Activated CD4-positive, alpha-beta T cell treated with anti-CD3 and anti-CD28 coated beads for 36 hours (primary cell): ENCODE measurements at regions not wholly inside any gene's neighbourhood (a gene's known extent, or its start where the extent isn't known, plus 50 kb on each side); places are given as distances from the start of the nearest gene placed in this dataset.

Experiments
- ATAC-seq: fragments of 200-7000 bp; cut with Tn5 transposase; one replicate; pipeline ENCODE4 v1.10.0; 2021; ENCODE audit warnings: mild to moderate bottlenecking, moderate library complexity
- CTCF ChIA-PET: fragments of 350-600 bp; sonication (Branson Sonifier 250); formaldehyde crosslinking; loops from one replicate; lab custom pipeline; 2021; ENCODE audit warnings: antibody characterized with exemption; lab: Charles Lee
- POLR2A ChIA-PET: fragments of 350-600 bp; sonication (Branson Sonifier 250); formaldehyde crosslinking; loops from one replicate; lab custom pipeline; 2021; ENCODE audit warnings: antibody characterized with exemption, inconsistent platforms; lab: Charles Lee
- DNase-seq: peaks from one replicate; pipeline ENCODE4 v3.0.0-alpha.2; 2020
- H3K27ac Mint-ChIP-seq: one replicate; pipeline ENCODE4 v1.8.0; 2021; ENCODE audit warnings: mixed read lengths
- H3K27me3 Mint-ChIP-seq: one replicate; pipeline ENCODE4 v1.8.0; 2021; ENCODE audit warnings: mixed read lengths
- H3K36me3 Mint-ChIP-seq: one replicate; pipeline ENCODE4 v1.8.0; 2021; ENCODE audit warnings: low read depth, mixed read lengths
- H3K4me1 Mint-ChIP-seq: one replicate; pipeline ENCODE4 v1.8.0; 2021; ENCODE audit warnings: mixed read lengths
- H3K4me3 Mint-ChIP-seq: one replicate; pipeline ENCODE4 v1.8.0; 2021; ENCODE audit warnings: mild to moderate bottlenecking, moderate library complexity, mixed read lengths
- H3K9me3 Mint-ChIP-seq: one replicate; pipeline ENCODE4 v1.8.0; 2021; ENCODE audit warnings: low read depth, mixed read lengths
- intact Hi-C, 2 experiments: fragments of 100-400 bp; cut with DNase I in 1 of 2; cut with micrococcal nuclease in 1 of 2; formaldehyde crosslinking; loops; one replicate each; pipeline versions ENCODE4 v1.14.2 to v1.15.1; 2022 to 2024; cut with DNase I, micrococcal nuclease

- Mint-ChIP-seq H3K27ac (no peak overlapping the region), H3K27me3 (no peaks in the 10 kb centered on the region), H3K4me3 (no peak overlapping the region), H3K4me1 (peaks cover 32% of the 10 kb centered on the region), H3K9me3 (no peaks in the 10 kb centered on the region), H3K36me3 (no peaks in the 10 kb centered on the region)
- POLR2A ChIA-PET: no interaction called here
- intact Hi-C loops: loop anchor here in 1 of 2 experiments (5.0 kb wide), 1 partner anchor 57 kb away; no protein-coding TSS in a partner anchor
- no peak for DNase-seq
- CTCF ChIA-PET: interaction anchor here (0.6 to 1.8 kb wide), 6 partner anchors 8 to 101 kb away, joined by 3 to 5 read pairs (median 4); no protein-coding TSS in a partner anchor
- no peak for ATAC-seq
These were observed 66.1 kb upstream of the ABL1 start for GRCh38 chr9:130768891-130769403.

- POLR2A ChIA-PET: no interaction called here
- ATAC-seq (no peak), DNase-seq (no peak)
- H3K27ac Mint-ChIP-seq: no peak overlapping the region
- H3K4me1 Mint-ChIP-seq: peaks cover 31% of the 10 kb centered on the region
- H3K9me3 Mint-ChIP-seq: no peaks in the 10 kb centered on the region
- CTCF ChIA-PET: interaction anchor here (0.5 to 1.2 kb wide), 5 partner anchors 19 to 101 kb away, joined by 3 to 5 read pairs (median 3); no protein-coding TSS in a partner anchor
- no peaks in the 10 kb centered on the region for H3K36me3 Mint-ChIP-seq
- H3K4me3 Mint-ChIP-seq: no peak overlapping the region
- intact Hi-C loops: loop anchor here (2.0 kb wide), 3 partner anchors 65 to 277 kb away; partner anchors contain the start of gene ABL1 (in 1 of the 2)
- H3K27me3 Mint-ChIP-seq: no peaks in the 10 kb centered on the region
These were observed 65.0 kb upstream of the ABL1 start for GRCh38 chr9:130770093-130770492.

GRCh38 chr9:130770679-130771442 lies 64.2 kb upstream of the ABL1 start:
- peaks cover 23% of the 10 kb centered on the region for H3K4me1 Mint-ChIP-seq
- no peaks in the 10 kb centered on the region for H3K36me3 Mint-ChIP-seq
- H3K9me3 Mint-ChIP-seq: no peaks in the 10 kb centered on the region
- H3K4me3 Mint-ChIP-seq: no peak overlapping the region
- H3K27ac Mint-ChIP-seq: no peak overlapping the region
- ChIA-PET POLR2A (no interaction called here), CTCF (interaction anchor here (0.6 to 2.0 kb wide), 10 partner anchors 14 to 275 kb away, joined by 3 to 38 read pairs (median 3); no protein-coding TSS in a partner anchor)
- DNase-seq (no peak), ATAC-seq (peak; percentile 73)
- no peaks in the 10 kb centered on the region for H3K27me3 Mint-ChIP-seq
- intact Hi-C loops: loop anchor here (1.0 to 2.0 kb wide), 6 partner anchors 64 to 276 kb away; partner anchors contain the start of gene ABL1 (in 1 of the 2)

- ChIA-PET CTCF (interaction anchor here (0.6 to 2.0 kb wide), 6 partner anchors 13 to 274 kb away, joined by 3 to 38 read pairs (median 3); no protein-coding TSS in a partner anchor), POLR2A (interaction anchor here (0.6 to 0.7 kb wide), 2 partner anchors 27 to 1876 kb away, joined by 3 to 6 read pairs; no protein-coding TSS in a partner anchor)
- no peaks in the 10 kb centered on the region for H3K9me3 Mint-ChIP-seq
- no peaks in the 10 kb centered on the region for H3K36me3 Mint-ChIP-seq
- no peak for ATAC-seq
- peaks cover 10% of the 10 kb centered on the region for H3K4me1 Mint-ChIP-seq
- no peaks in the 10 kb centered on the region for H3K27me3 Mint-ChIP-seq
- intact Hi-C loops: no loop called here
- H3K27ac Mint-ChIP-seq: no peak overlapping the region
- no peak overlapping the region for H3K4me3 Mint-ChIP-seq
- no peak for DNase-seq
These were observed 62.9 kb upstream of the ABL1 start for GRCh38 chr9:130772185-130772584.

- Mint-ChIP-seq H3K9me3 (no peaks in the 10 kb centered on the region), H3K27me3 (no peaks in the 10 kb centered on the region)
- CTCF ChIA-PET: interaction anchor here (1.0 to 2.9 kb wide), 2 partner anchors 73 to 91 kb away, joined by 3 to 10 read pairs; no protein-coding TSS in a partner anchor
These were observed 60.9 kb upstream of the ABL1 start for GRCh38 chr9:130774183-130774582.

GRCh38 chr9:130775336-130775991 lies 59.6 kb upstream of the ABL1 start:
- Mint-ChIP-seq H3K36me3 (no peaks in the 10 kb centered on the region), H3K4me3 (no peak overlapping the region), H3K27ac (no peak overlapping the region), H3K27me3 (no peaks in the 10 kb centered on the region), H3K4me1 (peaks cover 15% of the 10 kb centered on the region), H3K9me3 (no peaks in the 10 kb centered on the region)
- DNase-seq: no peak
- POLR2A ChIA-PET: no interaction called here
- CTCF ChIA-PET: interaction anchor here (0.6 to 2.9 kb wide), 5 partner anchors 74 to 250 kb away, joined by 3 to 10 read pairs (median 3); no protein-coding TSS in a partner anchor
- no peak for ATAC-seq
- intact Hi-C loops: no loop called here

More at GRCh38 chr9:130774183-130774582, 60.9 kb upstream of the ABL1 start:
- intact Hi-C loops: no loop called here
- no peak overlapping the region for H3K27ac Mint-ChIP-seq
- H3K4me3 Mint-ChIP-seq: no peak overlapping the region
- POLR2A ChIA-PET: no interaction called here
- no peaks in the 10 kb centered on the region for H3K36me3 Mint-ChIP-seq
- no peak for ATAC-seq
- peaks cover 15% of the 10 kb centered on the region for H3K4me1 Mint-ChIP-seq
- DNase-seq: no peak

GRCh38 chr9:130779153-130779855 lies 55.8 kb upstream of the ABL1 start:
- H3K4me1 Mint-ChIP-seq: peaks cover 13% of the 10 kb centered on the region
- ATAC-seq (no peak), DNase-seq (no peak)
- ChIA-PET POLR2A (no interaction called here), CTCF (no interaction called here)
- intact Hi-C loops: no loop called here
- no peaks in the 10 kb centered on the region for H3K36me3 Mint-ChIP-seq
- H3K9me3 Mint-ChIP-seq: no peaks in the 10 kb centered on the region
- H3K27me3 Mint-ChIP-seq: no peaks in the 10 kb centered on the region
- H3K4me3 Mint-ChIP-seq: no peak overlapping the region
- H3K27ac Mint-ChIP-seq: no peak overlapping the region

- Mint-ChIP-seq H3K4me3 (no peak overlapping the region), H3K4me1 (peaks cover 6% of the 10 kb centered on the region), H3K36me3 (no peaks in the 10 kb centered on the region), H3K27me3 (no peaks in the 10 kb centered on the region), H3K9me3 (no peaks in the 10 kb centered on the region), H3K27ac (no peak overlapping the region)
- ATAC-seq: no peak
- POLR2A ChIA-PET: no interaction called here
- no peak for DNase-seq
- intact Hi-C loops: no loop called here
- CTCF ChIA-PET: interaction anchor here (0.7 kb wide), 1 partner anchor 74 kb away, joined by 3 read pairs; no protein-coding TSS in a partner anchor
These were observed 54.6 kb upstream of the ABL1 start for GRCh38 chr9:130780415-130780814.

GRCh38 chr9:130780865-130781504 lies 54.1 kb upstream of the ABL1 start:
- intact Hi-C loops: no loop called here
- Mint-ChIP-seq H3K4me3 (no peak overlapping the region), H3K27ac (no peak overlapping the region), H3K4me1 (peaks cover 6% of the 10 kb centered on the region), H3K36me3 (no peaks in the 10 kb centered on the region), H3K27me3 (no peaks in the 10 kb centered on the region), H3K9me3 (no peaks in the 10 kb centered on the region)
- POLR2A ChIA-PET: no interaction called here
- DNase-seq (no peak), ATAC-seq (no peak)
- CTCF ChIA-PET: interaction anchor here (0.7 kb wide), 1 partner anchor 74 kb away, joined by 3 read pairs; no protein-coding TSS in a partner anchor

GRCh38 chr9:130781569-130781968 lies 53.5 kb upstream of the ABL1 start:
- Mint-ChIP-seq H3K4me1 (peaks cover 6% of the 10 kb centered on the region), H3K4me3 (no peak overlapping the region), H3K27ac (no peak overlapping the region), H3K27me3 (no peaks in the 10 kb centered on the region), H3K9me3 (no peaks in the 10 kb centered on the region), H3K36me3 (no peaks in the 10 kb centered on the region)
- intact Hi-C loops: no loop called here
- DNase-seq (no peak), ATAC-seq (no peak)
- POLR2A ChIA-PET: no interaction called here
- CTCF ChIA-PET: no interaction called here
